ENCODE measurements at regions not wholly inside any gene's neighbourhood (a gene's known extent, or its start where the extent isn't known, plus 50 kb on each side); places are given as distances from the start of the nearest gene placed in this dataset.

- no peak overlapping the region for H3K4me3 Mint-ChIP-seq
- Histone ChIP-seq H3T11ph (ENCODE audit: low read length) (no peak overlapping the region), H3K9me3 (ENCODE audit: control insufficient read depth, low read depth, low read length) (no peaks in the 10 kb centered on the region), H3K14ac (ENCODE audit: insufficient read depth, low read length) (no peak overlapping the region), H3K23me2 (ENCODE audit: insufficient read length, low read depth, low read length, poor library complexity, severe bottlenecking) (no peaks in the 10 kb centered on the region), H2BK12ac (ENCODE audit: insufficient read length, low read depth, low read length) (no peak overlapping the region), H3K4ac (ENCODE audit: low read depth, low read length) (no peak overlapping the region), H3K79me1 (ENCODE audit: insufficient read depth, low read depth, low read length, poor library complexity, severe bottlenecking) (no peaks in the 10 kb centered on the region), H3K23ac (ENCODE audit: insufficient read length, low read depth, low read length) (no peak overlapping the region), H2AK5ac (ENCODE audit: insufficient read length, low read length) (no peak overlapping the region), H4K20me1 (ENCODE audit: control insufficient read depth, insufficient read depth, insufficient read length) (no peaks in the 10 kb centered on the region), H3K4me2 (ENCODE audit: insufficient read depth, insufficient read length, low read length) (no peak overlapping the region), H3K56ac (ENCODE audit: insufficient read length, low read depth, low read length) (no peak overlapping the region), H2BK120ac (ENCODE audit: low read depth, low read length, poor library complexity, severe bottlenecking) (no peak overlapping the region), H2BK5ac (ENCODE audit: insufficient read length, low read length) (no peak overlapping the region), H2AFZ (ENCODE audit: low read length) (no peak overlapping the region), H3K4me1 (ENCODE audit: insufficient read depth, low read length) (no peaks in the 10 kb centered on the region), H3K18ac (ENCODE audit: insufficient read length, low read depth, low read length) (no peak overlapping the region), H3K79me2 (ENCODE audit: insufficient read depth, low read length) (no peaks in the 10 kb centered on the region), H2BK20ac (ENCODE audit: low read depth, low read length, poor library complexity, severe bottlenecking) (no peak overlapping the region), H4K91ac (ENCODE audit: insufficient read length, low read depth, low read length) (no peak overlapping the region), H3K27me3 (ENCODE audit: insufficient read depth, low read length) (no peaks in the 10 kb centered on the region; the same call in 1 of the 2 replicates), H4K5ac (ENCODE audit: insufficient read length, low read depth, low read length) (no peak overlapping the region), H4K8ac (replicated peaks; ENCODE audit: insufficient read length, low read depth, low read length) (no peak overlapping the region), H3K27ac (ENCODE audit: insufficient read length, low read depth, low read length) (no peak overlapping the region), H3K9ac (ENCODE audit: extremely low read depth, insufficient read length, low read length) (no peak overlapping the region), H2BK15ac (ENCODE audit: low read depth, low read length) (no peak overlapping the region)
- H3K27ac Mint-ChIP-seq: no peak overlapping the region
- no peak for DNase-seq
- peaks cover 16 to 19% of the 10 kb centered on the region in 2 experiments; a peak in 3 of 4 replicates for H3K4me1 Mint-ChIP-seq
- H3K36me3 Mint-ChIP-seq (ENCODE audit: insufficient read depth in 1 of 3, low read depth in 3 of 3): no peaks in the 10 kb centered on the region
- H3K9me3 Mint-ChIP-seq: no peaks in the 10 kb centered on the region
- peaks cover 56% of the 10 kb centered on the region for H3K27me3 Mint-ChIP-seq (ENCODE audit: low read depth)
- no peak for TF ChIP-seq CTCF (conservative IDR thresholded peaks at IDR 0.05)
- WGBS (ENCODE audit: extremely low coverage, insufficient read length, low lambda C conversion rate): no CpG with 5 or more reads among the region's 3 CpGs
These were observed 78.8 kb upstream of the NECTIN1 start for GRCh38 chr11:119807841-119808240.
